Lower leg skin (tissue), 3 donors: ENCODE measurements at regions not wholly inside any gene's neighbourhood (a gene's known extent, or its start where the extent isn't known, plus 50 kb on each side); places are given as distances from the start of the nearest gene placed in this dataset.
"Not testable (repeated sequence)": the region's sequence is repeated elsewhere in the genome, so short reads cannot be mapped to it uniquely, and the experiment has no call there.

Experiments used
- CTCF ChIP-seq, 3 donors: fragments of 450-650 bp; IDR thresholded peaks; one replicate each; pipeline ENCODE4 v1.5.1; 2016; ENCODE audit warnings: antibody characterized with exemption in 3 of 3, mild to moderate bottlenecking in 3 of 3, moderate library complexity in 2 of 3
- POLR2A ChIP-seq, 2 donors: fragments of 450-650 bp; IDR thresholded peaks; one replicate each; pipeline ENCODE4 v1.6.1; 2016 to 2017; ENCODE audit warnings: antibody characterized with exemption in 2 of 2, mild to moderate bottlenecking in 1 of 2, moderate library complexity in 1 of 2

- TF ChIP-seq CTCF, POLR2A (IDR thresholded peaks at IDR 0.05): not testable (repeated sequence)
Observed at GRCh38 chr22:25426530-25427308, 137.8 kb upstream of the GRK3 start.
